DOHH2 (cell line): ENCODE measurements at regions not wholly inside any gene's neighbourhood (a gene's known extent, or its start where the extent isn't known, plus 50 kb on each side); places are given as distances from the start of the nearest gene placed in this dataset.

Experiments
- H3F3A ChIP-seq: fragments of 200-600 bp; sonication (generic), shearing (Covaris generic); 2 replicates; pipeline ENCODE4 v1.6.0; 2016; ENCODE audit warnings: antibody characterized with exemption, mild to moderate bottlenecking; ENCODE audit not compliant: control insufficient read depth, insufficient read depth
- H3K27ac ChIP-seq: fragments of 200-600 bp; sonication (generic); 2 replicates; pipeline ENCODE4 v1.5.1; 2014; ENCODE audit warnings: low read depth, mild to moderate bottlenecking, low read length, moderate library complexity
- H3K27me3 ChIP-seq: fragments of 200-600 bp; sonication (generic); 2 replicates; pipeline ENCODE4 v1.6.1; 2014; ENCODE audit warnings: mild to moderate bottlenecking, low read length, mixed read lengths; ENCODE audit not compliant: control insufficient read depth
- H3K36me3 ChIP-seq: fragments of 200-600 bp; sonication (generic); 2 replicates; pipeline ENCODE4 v1.6.1; 2014; ENCODE audit warnings: mild to moderate bottlenecking, low read length, moderate library complexity, mixed read lengths; ENCODE audit not compliant: control insufficient read depth
- H3K4me1 ChIP-seq: fragments of 200-600 bp; sonication (generic); 2 replicates; pipeline ENCODE4 v1.6.1; 2014; ENCODE audit warnings: mild to moderate bottlenecking, low read length, mixed read lengths; ENCODE audit not compliant: control insufficient read depth
- H3K4me2 ChIP-seq: fragments of 200-600 bp; sonication (generic); 2 replicates; pipeline ENCODE4 v1.6.0; 2014; ENCODE audit warnings: mild to moderate bottlenecking, low read length, moderate library complexity
- H3K4me3 ChIP-seq: fragments of 200-600 bp; sonication (generic); 2 replicates; pipeline ENCODE4 v1.5.1; 2014; ENCODE audit warnings: mild to moderate bottlenecking, low read length, mixed read lengths
- H3K79me2 ChIP-seq: fragments of 200-600 bp; sonication (generic); 2 replicates; pipeline ENCODE4 v1.6.1; 2014; ENCODE audit warnings: mild to moderate bottlenecking, low read length, mixed read lengths; ENCODE audit not compliant: control insufficient read depth
- H3K9me2 ChIP-seq: fragments of 200-600 bp; sonication (generic); replicated peaks from 2 replicates; pipeline ENCODE4 v1.6.1; 2014; ENCODE audit warnings: mild to moderate bottlenecking, low read length, mixed read lengths; ENCODE audit not compliant: control insufficient read depth
- H3K9me3 ChIP-seq: fragments of 200-600 bp; sonication (generic); 2 replicates; pipeline ENCODE4 v1.6.1; 2014; ENCODE audit warnings: antibody characterized with exemption, low read length, mixed read lengths; ENCODE audit not compliant: control insufficient read depth, insufficient read depth
- H4K20me1 ChIP-seq: fragments of 200-600 bp; sonication (generic); 2 replicates; pipeline ENCODE4 v1.6.0; 2014; ENCODE audit warnings: low read depth, mild to moderate bottlenecking, antibody characterized with exemption, low read length, moderate library complexity; ENCODE audit not compliant: control insufficient read depth, insufficient read depth
- CTCF ChIP-seq: fragments of 200-600 bp; sonication (generic); IDR thresholded peaks from one replicate; pipeline ENCODE4 v1.5.1; 2014; ENCODE audit warnings: antibody characterized with exemption, mild to moderate bottlenecking, low read depth, low read length; ENCODE audit not compliant: poor library complexity, severe bottlenecking
- EZH2phosphoT487 ChIP-seq: fragments of 200-600 bp; sonication (generic); IDR thresholded peaks from 2 replicates; pipeline ENCODE4 v1.6.1; 2017; ENCODE audit warnings: borderline replicate concordance, mild to moderate bottlenecking, antibody characterized with exemption, low read length, moderate library complexity, mixed read lengths

GRCh38 chrX:12032082-12032481 lies 106.2 kb upstream of the FRMPD4 start:
- Histone ChIP-seq H3K27ac (no peak overlapping the region), H4K20me1 (no peaks in the 10 kb centered on the region), H3K36me3 (no peaks in the 10 kb centered on the region), H3F3A (no peaks in the 10 kb centered on the region), H3K9me3 (no peaks in the 10 kb centered on the region), H3K4me2 (no peak overlapping the region), H3K79me2 (no peaks in the 10 kb centered on the region), H3K27me3 (no peaks in the 10 kb centered on the region), H3K4me3 (no peak overlapping the region), H3K4me1 (no peaks in the 10 kb centered on the region), H3K9me2 (no peaks in the 10 kb centered on the region)
- TF ChIP-seq CTCF (no peak), EZH2phosphoT487 (no peak)

- Histone ChIP-seq H3K4me2 (no peak overlapping the region), H3K4me1 (no peaks in the 10 kb centered on the region), H3K27ac (no peak overlapping the region), H3K9me2 (no peaks in the 10 kb centered on the region), H4K20me1 (no peaks in the 10 kb centered on the region), H3K27me3 (no peaks in the 10 kb centered on the region), H3K9me3 (no peaks in the 10 kb centered on the region), H3F3A (no peaks in the 10 kb centered on the region), H3K79me2 (no peaks in the 10 kb centered on the region), H3K36me3 (no peaks in the 10 kb centered on the region), H3K4me3 (no peak overlapping the region)
- TF ChIP-seq EZH2phosphoT487: no peak
- no peak for TF ChIP-seq CTCF
Measured at GRCh38 chrX:12034741-12035140, 103.5 kb upstream of the FRMPD4 start.

GRCh38 chrX:12042615-12043014 lies 95.7 kb upstream of the FRMPD4 start:
- H3K4me3 ChIP-seq: no peak overlapping the region
- H3F3A ChIP-seq: no peaks in the 10 kb centered on the region
- TF ChIP-seq CTCF (no peak), EZH2phosphoT487 (no peak)
- H3K4me2 ChIP-seq: no peak overlapping the region
- H3K27me3 ChIP-seq: no peaks in the 10 kb centered on the region
- no peaks in the 10 kb centered on the region for H3K4me1 ChIP-seq
- H3K79me2 ChIP-seq: no peaks in the 10 kb centered on the region
- no peaks in the 10 kb centered on the region for H4K20me1 ChIP-seq
- H3K27ac ChIP-seq: no peak overlapping the region
- no peaks in the 10 kb centered on the region for H3K9me2 ChIP-seq
- H3K36me3 ChIP-seq: no peaks in the 10 kb centered on the region
- H3K9me3 ChIP-seq: no peaks in the 10 kb centered on the region

GRCh38 chrX:12052109-12052508 lies 86.2 kb upstream of the FRMPD4 start:
- Histone ChIP-seq H3K27me3 (no peaks in the 10 kb centered on the region), H3K79me2 (no peaks in the 10 kb centered on the region), H3K36me3 (no peaks in the 10 kb centered on the region), H3K9me3 (no peaks in the 10 kb centered on the region), H3F3A (no peaks in the 10 kb centered on the region), H3K9me2 (no peaks in the 10 kb centered on the region), H3K4me2 (no peak overlapping the region), H3K4me3 (no peak overlapping the region), H3K4me1 (no peaks in the 10 kb centered on the region), H4K20me1 (no peaks in the 10 kb centered on the region), H3K27ac (no peak overlapping the region)
- TF ChIP-seq EZH2phosphoT487 (no peak), CTCF (no peak)
